Stomach smooth muscle (tissue), 2 donors: ENCODE measurements at regions not wholly inside any gene's neighbourhood (a gene's known extent, or its start where the extent isn't known, plus 50 kb on each side); places are given as distances from the start of the nearest gene placed in this dataset.

Source experiments
- H3K27ac ChIP-seq: one replicate; pipeline ENCODE4 v1.7.0; 2013; ENCODE audit warnings: mild to moderate bottlenecking, low read length, inconsistent platforms
- H3K27me3 ChIP-seq, 2 donors: one replicate each; pipeline ENCODE4 v1.7.0; 2013; ENCODE audit warnings: low read length in 2 of 2; ENCODE audit not compliant: insufficient read depth in 2 of 2, control insufficient read depth in 1 of 2
- H3K36me3 ChIP-seq, 2 donors: one replicate each; pipeline ENCODE4 v1.7.0; 2013; ENCODE audit warnings: low read length in 2 of 2; ENCODE audit not compliant: control insufficient read depth in 2 of 2, insufficient read depth in 2 of 2
- H3K4me1 ChIP-seq: one replicate; pipeline ENCODE4 v1.7.0; 2013; ENCODE audit warnings: low read length; ENCODE audit not compliant: control insufficient read depth, insufficient read depth
- H3K4me3 ChIP-seq, 2 donors: one replicate each; pipeline ENCODE4 v1.7.0; 2013; ENCODE audit warnings: low read length in 2 of 2
- H3K9ac ChIP-seq, 2 donors: one replicate each; pipeline ENCODE4 v1.7.0; 2013; ENCODE audit warnings: low read length in 2 of 2, mild to moderate bottlenecking in 1 of 2
- H3K9me3 ChIP-seq, 2 donors: one replicate each; pipeline ENCODE4 v1.7.0; 2013; ENCODE audit warnings: low read length in 2 of 2; ENCODE audit not compliant: control insufficient read depth in 2 of 2
- donor health status: healthy.
- donor health status: Pancreatic carcinoma.

DNA sequence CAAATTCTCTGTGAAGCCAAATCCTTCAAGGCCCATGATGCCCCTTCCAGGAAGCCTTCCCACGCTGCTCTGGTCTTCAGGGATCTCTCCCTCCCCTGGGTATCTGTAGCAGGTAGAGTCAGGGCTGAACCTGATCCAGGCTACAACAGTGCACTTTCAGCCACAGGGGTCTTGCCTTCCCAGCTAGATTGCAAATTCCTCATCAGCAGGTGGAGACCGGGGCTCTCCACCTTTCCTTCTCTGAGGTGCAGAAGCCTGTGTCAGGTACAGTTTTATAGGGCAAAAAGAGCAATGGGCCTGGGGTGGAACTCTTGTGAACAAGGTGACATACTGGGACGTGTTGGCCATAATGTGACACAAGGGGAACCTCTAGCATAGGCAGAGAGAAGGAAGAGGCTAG lies 312.9 kb downstream of the MYCN start:
- no peaks in the 10 kb centered on the region for H3K36me3 ChIP-seq
- H3K4me1 ChIP-seq = no peaks in the 10 kb centered on the region
- H3K4me3 ChIP-seq = no peak overlapping the region
- H3K27me3 ChIP-seq = no peaks in the 10 kb centered on the region
- H3K9ac ChIP-seq = no peak overlapping the region
- no peak overlapping the region for H3K27ac ChIP-seq
- peaks cover 0 to 3% of the 10 kb centered on the region in 2 donors for H3K9me3 ChIP-seq

DNA sequence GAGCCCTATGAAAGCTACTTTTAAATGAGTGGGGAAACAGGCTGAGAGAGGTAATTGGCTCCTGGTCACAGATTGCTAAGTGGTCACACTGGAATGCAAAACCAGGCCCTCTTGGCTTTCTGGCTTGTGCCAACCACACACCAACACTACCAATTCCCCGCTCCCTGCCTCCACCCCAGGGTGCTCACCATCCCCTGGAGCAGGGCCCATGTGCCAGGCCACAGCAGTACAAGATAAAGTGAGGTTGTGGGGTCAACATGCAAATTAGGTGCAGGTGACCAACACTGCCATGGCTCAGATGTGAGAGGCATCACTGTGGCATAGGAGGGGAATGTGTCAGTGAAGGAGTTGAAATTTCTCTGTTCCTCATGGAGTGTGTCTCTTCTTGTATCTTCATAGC lies 312.5 kb downstream of the MYCN start:
- no peak overlapping the region for H3K9ac ChIP-seq
- H3K4me3 ChIP-seq = no peak overlapping the region
- H3K9me3 ChIP-seq = peaks cover 0 to 3% of the 10 kb centered on the region in 2 donors
- no peak overlapping the region for H3K27ac ChIP-seq
- no peaks in the 10 kb centered on the region for H3K36me3 ChIP-seq
- no peaks in the 10 kb centered on the region for H3K27me3 ChIP-seq
- no peaks in the 10 kb centered on the region for H3K4me1 ChIP-seq

DNA sequence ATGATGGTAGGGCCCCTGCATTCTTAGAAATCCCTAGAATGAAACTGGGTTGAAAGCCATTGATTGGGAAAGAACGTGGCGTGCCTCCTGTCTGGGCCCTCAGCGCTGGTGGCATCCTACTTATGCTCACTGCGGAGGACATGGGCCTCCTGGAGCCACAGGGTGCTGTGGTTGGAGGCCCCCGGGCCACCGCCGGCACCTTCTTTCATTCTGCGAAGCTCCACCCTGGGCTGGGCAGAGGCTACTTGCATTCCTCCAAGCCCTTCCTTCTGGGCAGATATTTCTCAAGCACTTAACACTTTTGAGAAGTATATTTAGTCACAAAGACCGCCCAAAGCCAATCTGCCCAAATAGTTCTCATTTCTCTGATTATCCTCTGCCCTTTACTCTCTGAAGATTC lies 311.9 kb downstream of the MYCN start:
- no peak overlapping the region for H3K9ac ChIP-seq
- H3K9me3 ChIP-seq = peaks cover 0 to 3% of the 10 kb centered on the region in 2 donors
- H3K27ac ChIP-seq = no peak overlapping the region
- no peaks in the 10 kb centered on the region for H3K27me3 ChIP-seq
- H3K4me1 ChIP-seq = no peaks in the 10 kb centered on the region
- H3K4me3 ChIP-seq = no peak overlapping the region
- no peaks in the 10 kb centered on the region for H3K36me3 ChIP-seq

DNA sequence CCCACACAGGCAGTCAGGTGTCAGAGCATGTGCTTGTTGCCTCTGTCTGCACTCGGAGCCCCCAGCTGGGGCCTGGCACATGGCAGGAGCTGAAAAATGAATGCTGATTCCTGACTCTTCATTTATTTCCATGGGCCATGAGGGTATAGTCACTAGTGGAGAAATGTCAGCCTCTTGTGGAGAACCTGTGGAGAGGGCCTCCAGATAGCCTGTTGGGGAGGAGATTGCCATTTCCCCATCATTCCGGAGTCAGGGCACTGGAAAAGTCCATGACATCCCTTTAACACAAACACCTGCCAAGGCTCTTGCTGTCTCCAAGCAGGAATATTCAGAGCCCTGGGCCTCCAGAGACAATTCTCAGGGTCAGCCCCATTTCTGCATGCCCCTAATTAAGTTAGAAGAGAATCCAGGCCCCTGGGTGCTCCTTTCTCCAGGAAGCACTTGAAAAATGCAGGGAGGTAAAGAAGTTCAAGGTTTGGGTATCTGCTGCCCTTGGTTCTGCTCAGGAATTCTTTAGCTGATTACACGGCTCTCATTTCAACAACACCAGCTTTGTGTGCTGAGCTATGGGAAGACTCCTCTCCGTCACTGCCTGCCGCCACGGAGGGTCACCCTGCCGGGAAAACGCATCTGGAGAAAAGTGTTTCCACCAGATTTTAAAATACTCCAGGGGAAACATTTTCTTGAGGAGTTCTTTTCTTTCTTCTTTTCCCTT lies 311.3 kb downstream of the MYCN start:
- H3K27ac ChIP-seq = no peak overlapping the region
- no peak overlapping the region for H3K9ac ChIP-seq
- H3K27me3 ChIP-seq = no peaks in the 10 kb centered on the region

DNA sequence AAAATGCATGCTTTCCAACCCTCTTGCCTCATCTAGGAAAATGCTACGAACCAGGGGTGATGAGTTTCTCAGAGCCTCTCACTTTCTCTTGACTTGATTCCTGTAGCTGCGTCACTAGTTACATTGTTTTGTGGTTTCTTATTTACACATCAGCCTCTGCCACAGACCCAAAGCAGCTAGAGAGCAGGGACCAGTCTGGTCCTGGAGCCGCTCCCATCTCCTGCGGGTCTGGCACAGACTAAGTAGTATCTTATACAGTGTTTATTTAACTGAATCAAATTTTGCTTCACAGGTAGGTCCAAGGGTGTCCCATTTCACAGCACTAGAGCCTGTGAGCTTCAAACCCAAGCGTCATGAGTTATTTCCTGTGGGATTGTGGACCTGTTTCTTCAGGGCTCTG lies 310.5 kb downstream of the MYCN start:
- no peaks in the 10 kb centered on the region for H3K4me1 ChIP-seq
- H3K9ac ChIP-seq = no peak overlapping the region
- H3K9me3 ChIP-seq = peaks cover 0 to 3% of the 10 kb centered on the region in 2 donors
- no peak overlapping the region for H3K4me3 ChIP-seq
- no peak overlapping the region for H3K27ac ChIP-seq
- no peaks in the 10 kb centered on the region for H3K27me3 ChIP-seq
- H3K36me3 ChIP-seq = no peaks in the 10 kb centered on the region

More for the DNA sequence above, 311.3 kb downstream of the MYCN start:
- Histone ChIP-seq H3K9me3 (peaks cover 0 to 3% of the 10 kb centered on the region in 2 donors), H3K36me3 (no peaks in the 10 kb centered on the region), H3K4me3 (no peak overlapping the region), H3K4me1 (no peaks in the 10 kb centered on the region)

DNA sequence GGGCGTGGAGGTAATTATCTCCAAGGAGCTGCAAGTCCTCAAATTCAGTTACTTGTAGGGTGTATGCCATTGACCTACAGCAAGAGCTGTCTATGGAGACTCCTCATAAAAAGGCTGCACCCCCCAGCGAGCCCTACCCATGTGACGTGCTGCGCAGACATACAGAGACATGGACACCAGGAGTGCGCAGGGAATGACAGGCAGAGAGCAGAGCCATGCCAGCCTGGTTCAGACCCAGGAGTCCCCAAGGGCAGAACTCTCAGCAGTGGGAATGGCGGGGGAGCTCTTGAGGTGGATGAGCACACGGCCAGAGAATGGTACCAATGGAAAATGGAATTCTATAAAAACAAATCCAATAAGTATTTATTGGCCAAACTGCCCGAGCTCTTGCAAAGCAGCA lies 310.1 kb downstream of the MYCN start:
- Histone ChIP-seq H3K27me3 (no peaks in the 10 kb centered on the region), H3K27ac (no peak overlapping the region), H3K4me1 (no peaks in the 10 kb centered on the region), H3K9ac (no peak overlapping the region), H3K4me3 (no peak overlapping the region), H3K9me3 (peaks cover 0 to 3% of the 10 kb centered on the region in 2 donors), H3K36me3 (no peaks in the 10 kb centered on the region)

DNA sequence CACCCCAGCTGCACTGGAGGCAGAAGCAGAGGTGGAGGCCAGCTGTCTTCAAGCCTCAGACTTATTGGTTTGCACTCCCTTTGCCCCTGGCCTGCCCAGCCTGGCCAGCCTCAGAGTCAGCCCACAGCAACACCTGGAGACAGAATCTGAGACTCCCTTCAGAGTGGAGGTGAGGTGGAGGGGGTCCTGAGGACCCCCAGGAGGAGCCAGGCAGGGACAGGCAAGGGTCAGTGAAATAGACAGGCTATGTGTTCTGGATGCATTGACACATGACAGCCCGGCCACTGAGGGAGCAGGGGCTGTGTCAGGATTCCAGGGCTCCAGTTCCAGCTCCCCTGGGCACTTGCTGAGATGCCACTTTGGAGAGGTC lies 309.7 kb downstream of the MYCN start:
- H3K9me3 ChIP-seq = peaks cover 0 to 3% of the 10 kb centered on the region in 2 donors
- H3K36me3 ChIP-seq = no peaks in the 10 kb centered on the region
- H3K9ac ChIP-seq = no peak overlapping the region
- no peak overlapping the region for H3K4me3 ChIP-seq
- no peaks in the 10 kb centered on the region for H3K4me1 ChIP-seq
- H3K27me3 ChIP-seq = no peaks in the 10 kb centered on the region
- no peak overlapping the region for H3K27ac ChIP-seq

DNA sequence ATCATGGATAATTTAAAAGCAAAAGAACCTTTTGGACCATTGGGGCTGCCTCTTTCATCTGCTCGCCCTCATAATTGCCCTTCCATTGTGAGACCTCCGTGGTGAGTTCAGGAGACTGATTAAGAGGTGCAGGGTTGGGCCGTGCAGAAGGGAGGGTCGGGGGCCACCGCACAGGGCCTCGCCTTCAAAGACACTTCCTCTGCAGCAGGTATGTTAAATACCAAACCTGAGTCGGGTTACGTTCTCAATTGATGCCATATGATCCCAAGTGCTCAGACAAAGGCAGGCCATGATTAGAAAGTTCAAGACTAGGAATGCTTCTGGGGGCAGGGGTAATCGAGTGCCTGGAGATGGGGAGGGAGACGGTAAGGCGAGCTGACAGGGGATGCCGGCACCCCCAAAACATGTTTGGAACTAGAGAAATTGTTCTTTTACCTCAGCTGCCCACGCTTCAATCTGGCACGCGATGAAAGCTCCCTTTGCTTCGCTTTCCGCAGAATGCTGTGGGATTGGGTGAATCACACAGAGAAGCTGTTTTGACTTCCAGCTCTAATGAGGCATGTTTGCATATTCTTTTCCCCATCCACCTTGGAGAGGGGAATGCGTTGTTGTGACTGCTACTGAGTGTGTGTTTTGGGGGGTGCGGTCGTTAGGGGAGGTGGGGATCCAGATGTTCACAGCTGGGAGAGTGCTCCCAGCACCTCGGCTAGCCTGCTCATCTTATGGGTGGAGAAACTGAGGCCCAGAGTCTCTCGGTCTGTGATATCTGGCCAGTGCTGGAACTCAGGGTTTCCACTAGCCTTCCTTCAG lies 309.1 kb downstream of the MYCN start:
- Histone ChIP-seq H3K9ac (no peak overlapping the region), H3K36me3 (no peaks in the 10 kb centered on the region), H3K27ac (no peak overlapping the region), H3K4me1 (no peaks in the 10 kb centered on the region), H3K9me3 (peaks cover 0 to 3% of the 10 kb centered on the region in 2 donors), H3K27me3 (no peaks in the 10 kb centered on the region), H3K4me3 (no peak overlapping the region)

DNA sequence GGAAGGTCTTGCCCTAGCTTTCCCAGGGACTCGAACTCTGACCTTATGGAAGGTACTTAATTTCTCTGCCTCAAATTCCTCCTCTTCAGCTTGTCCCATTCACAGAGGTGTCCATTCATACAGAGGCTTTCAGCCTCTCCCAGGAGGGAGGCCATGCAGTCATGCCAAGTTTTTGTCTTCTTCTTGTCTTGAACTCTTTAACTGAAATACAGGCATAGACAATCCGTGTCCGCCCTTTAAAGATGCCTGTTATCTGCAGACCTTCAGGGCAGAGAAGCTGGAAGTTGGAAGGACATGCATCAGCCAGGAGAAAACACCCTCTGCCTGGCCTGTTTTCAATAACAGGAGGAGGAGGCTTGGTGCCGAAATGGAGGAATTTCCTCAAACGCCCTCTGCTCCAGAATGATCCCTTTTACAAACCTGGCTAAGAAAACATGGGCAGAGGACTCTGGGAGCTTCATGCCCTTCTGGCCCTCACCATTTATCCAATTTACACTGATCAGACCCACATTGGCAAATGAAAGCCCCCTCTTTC lies 308.3 kb downstream of the MYCN start:
- Histone ChIP-seq H3K9ac (no peak overlapping the region), H3K27ac (no peak overlapping the region), H3K4me1 (no peaks in the 10 kb centered on the region), H3K36me3 (no peaks in the 10 kb centered on the region), H3K9me3 (peaks cover 0 to 3% of the 10 kb centered on the region in 2 donors), H3K4me3 (no peak overlapping the region), H3K27me3 (no peaks in the 10 kb centered on the region)

DNA sequence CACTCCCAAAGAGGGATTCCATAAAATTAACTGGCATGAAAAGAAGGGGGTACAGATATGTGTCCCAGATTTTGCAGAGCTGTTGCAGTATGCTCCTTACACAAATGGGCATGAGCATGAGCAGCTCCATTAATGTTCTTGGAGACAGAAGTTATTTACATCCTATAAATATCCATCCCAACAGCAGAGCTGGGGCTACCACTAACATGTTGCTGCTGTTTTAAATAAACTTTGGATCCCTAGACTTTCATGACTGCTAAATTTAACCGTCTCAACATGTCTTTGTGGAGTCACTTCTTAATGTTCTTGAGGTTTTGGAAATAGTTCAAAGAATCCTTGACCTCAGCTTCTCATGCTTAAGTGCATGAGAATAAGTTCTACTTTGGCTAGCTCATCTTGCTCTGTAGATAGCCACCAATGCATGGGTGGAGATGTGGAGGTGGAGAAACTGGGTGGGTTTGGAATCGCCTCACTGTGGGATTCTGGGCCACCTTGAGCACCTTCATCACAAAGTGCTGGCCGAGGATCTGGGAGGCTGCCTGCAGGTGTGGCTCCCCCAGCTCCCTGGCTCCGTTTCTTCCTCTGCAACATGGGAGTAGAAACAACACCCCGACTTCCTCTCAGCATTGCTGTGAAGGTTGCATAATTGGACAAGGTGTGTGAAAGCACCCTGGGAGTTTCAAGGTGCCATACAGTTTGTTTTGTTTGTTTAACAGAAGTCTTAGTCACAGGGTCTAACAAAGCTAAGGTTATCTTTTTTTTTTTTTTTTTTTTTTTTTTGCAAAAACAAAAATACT lies 307.2 kb downstream of the MYCN start:
- no peak overlapping the region for H3K9ac ChIP-seq
- no peak overlapping the region for H3K4me3 ChIP-seq
- no peaks in the 10 kb centered on the region for H3K27me3 ChIP-seq
- H3K27ac ChIP-seq = no peak overlapping the region
- H3K9me3 ChIP-seq = no peaks in the 10 kb centered on the region
- H3K4me1 ChIP-seq = no peaks in the 10 kb centered on the region
- H3K36me3 ChIP-seq = no peaks in the 10 kb centered on the region
